GM12891 (cell line): ENCODE measurements at regions not wholly inside any gene's neighbourhood (a gene's known extent, or its start where the extent isn't known, plus 50 kb on each side); places are given as distances from the start of the nearest gene placed in this dataset.

ENCODE experiments used
- PAX5 ChIP-seq: IDR thresholded peaks from 2 replicates; pipeline ENCODE4 v1.6.1; 2011; ENCODE audit warnings: low read length, moderate library complexity, mild to moderate bottlenecking; ENCODE audit not compliant: insufficient read depth, severe bottlenecking
- POLR2A ChIP-seq: IDR thresholded peaks from 2 replicates; pipeline ENCODE4 v1.6.1; 2011; ENCODE audit warnings: low read depth, low read length, control low read depth
- POLR2AphosphoS5 ChIP-seq: IDR thresholded peaks from 2 replicates; pipeline ENCODE4 v1.6.1; 2011; ENCODE audit warnings: low read depth, low read length, control low read depth
- SPI1 ChIP-seq: IDR thresholded peaks from 2 replicates; pipeline ENCODE4 v1.6.1; 2011; ENCODE audit warnings: low read depth, low read length, control low read depth
- TAF1 ChIP-seq: IDR thresholded peaks from 2 replicates; pipeline ENCODE4 v1.6.1; 2011; ENCODE audit warnings: low read depth, low read length, control low read depth

GRCh38 chr6:44662461-44663121, 275.1 kb downstream of the CDC5L start:
- TF ChIP-seq POLR2A (no peak), POLR2AphosphoS5 (no peak), TAF1 (no peak), PAX5 (no peak), SPI1 (no peak)
